ENCODE measurements at regions not wholly inside any gene's neighbourhood (a gene's known extent, or its start where the extent isn't known, plus 50 kb on each side); places are given as distances from the start of the nearest gene placed in this dataset.

DNA sequence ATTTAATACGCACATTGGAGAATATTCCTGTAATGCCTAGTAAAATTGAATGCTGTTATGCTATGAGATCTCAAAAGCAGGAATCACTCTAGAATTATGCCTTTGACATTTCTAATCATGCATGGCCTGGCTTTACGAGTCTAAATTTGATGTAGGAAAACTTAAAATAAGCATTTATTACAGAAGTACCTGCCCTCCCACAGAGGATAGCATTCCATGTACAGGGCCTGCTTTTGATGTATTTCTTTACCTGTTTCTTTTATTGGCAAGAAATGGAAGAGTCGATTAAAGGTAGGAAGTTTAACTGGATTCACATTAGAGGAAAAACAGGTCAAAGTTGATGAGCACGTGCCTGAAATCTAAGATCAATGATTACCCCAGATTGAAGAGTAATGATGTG, 219.5 kb downstream of the PCDH7 start:
- no peak for DNase-seq (ENCODE audit: low spot score)

DNA sequence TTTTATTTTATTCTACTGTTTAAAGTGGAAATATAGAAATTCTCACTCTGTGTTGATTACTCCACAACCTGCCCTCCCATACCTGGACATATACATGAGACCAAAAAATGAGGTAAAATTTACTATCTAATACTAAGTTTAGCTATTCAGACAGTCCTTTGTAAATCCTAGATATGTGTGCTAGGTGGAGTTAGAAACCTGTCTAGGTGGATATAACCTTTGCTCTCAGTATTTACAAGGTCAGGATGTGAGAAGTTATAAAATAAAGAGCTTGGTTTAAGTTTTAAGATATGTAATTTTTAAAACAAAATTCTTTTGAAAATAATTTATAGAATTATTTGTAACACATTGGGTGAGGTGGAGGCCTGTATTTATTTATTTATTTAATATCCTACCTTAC, 221.5 kb downstream of the PCDH7 start:
- no peak for DNase-seq (ENCODE audit: low spot score)

DNA sequence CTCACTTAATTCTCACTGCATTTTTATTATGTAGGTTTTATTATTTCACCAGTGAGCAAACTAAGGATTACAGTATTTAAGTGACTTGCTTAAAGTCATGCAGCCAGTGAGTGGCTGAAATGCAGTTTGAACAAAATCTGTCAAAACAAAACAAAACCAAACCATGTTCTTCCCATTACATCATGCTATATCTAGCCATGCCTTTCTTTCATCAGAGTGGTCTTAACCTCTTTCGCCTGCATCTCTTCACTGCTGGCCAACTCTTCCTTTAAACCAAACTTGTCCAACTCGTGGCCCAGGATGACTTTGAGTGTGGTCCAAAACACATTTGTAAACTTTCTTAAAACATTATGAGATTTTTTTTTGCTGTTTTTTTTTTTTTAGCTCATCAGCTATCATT, 223.2 kb downstream of the PCDH7 start:
- DNase-seq (ENCODE audit: low spot score): no peak

DNA sequence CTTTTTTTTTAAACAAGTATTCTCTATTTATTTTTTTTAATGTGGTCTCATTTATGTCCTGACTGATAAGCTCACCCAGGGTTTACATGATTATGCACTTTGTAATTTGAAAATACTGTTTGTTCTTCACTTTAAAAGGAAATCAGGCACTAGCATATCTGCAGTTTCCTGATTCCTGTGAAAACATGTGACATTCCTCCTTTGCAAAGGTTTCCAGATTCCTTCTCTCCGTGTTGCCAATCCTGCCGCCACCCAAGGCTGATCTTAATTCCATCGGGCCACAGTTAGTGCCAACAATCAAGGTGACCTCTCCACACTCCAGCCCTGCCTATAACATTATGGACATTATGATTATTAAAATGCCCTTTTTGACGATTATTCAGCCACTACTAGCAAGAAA, 225.4 kb downstream of the PCDH7 start:
- DNase-seq (ENCODE audit: low spot score): no peak

DNA sequence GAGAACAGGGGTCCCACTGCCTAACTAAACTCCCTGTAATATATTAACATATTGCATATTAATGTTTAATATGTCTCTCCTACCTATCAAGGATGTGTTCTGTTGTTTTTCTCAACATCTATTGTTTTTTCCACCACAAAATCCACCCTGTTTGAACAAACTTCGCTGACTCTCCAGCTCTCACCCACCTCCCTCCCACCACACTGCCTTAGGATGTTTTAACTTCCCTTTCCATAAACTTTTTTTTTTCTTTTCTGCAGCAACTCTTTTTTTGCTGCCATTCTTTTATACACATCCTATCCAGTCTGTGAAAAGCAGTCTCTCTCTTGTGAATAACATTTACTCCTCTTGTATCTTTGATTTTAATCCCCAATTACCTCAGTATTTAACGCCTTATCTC, 226.1 kb downstream of the PCDH7 start:
- DNase-seq (ENCODE audit: low spot score): no peak

DNA sequence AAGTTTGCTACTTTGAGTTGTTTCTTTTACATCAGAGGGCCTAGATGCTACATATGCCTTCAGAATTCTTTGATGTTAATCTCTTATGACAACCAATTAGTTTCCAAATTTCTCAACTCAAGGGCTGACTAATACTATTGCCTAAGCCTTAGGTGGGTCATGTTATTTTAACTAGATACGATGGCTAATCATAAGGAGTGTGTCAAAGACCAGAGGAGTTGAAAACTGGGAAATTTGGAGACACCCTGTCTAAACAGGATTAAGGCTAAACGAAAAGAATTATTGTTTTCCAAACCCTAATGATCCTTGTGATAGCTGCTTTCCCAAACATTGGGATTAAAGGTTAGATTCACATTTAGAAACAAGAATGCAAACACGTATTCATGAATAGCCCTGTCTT, 228.5 kb downstream of the PCDH7 start:
- no peak for DNase-seq (ENCODE audit: low spot score)

DNA sequence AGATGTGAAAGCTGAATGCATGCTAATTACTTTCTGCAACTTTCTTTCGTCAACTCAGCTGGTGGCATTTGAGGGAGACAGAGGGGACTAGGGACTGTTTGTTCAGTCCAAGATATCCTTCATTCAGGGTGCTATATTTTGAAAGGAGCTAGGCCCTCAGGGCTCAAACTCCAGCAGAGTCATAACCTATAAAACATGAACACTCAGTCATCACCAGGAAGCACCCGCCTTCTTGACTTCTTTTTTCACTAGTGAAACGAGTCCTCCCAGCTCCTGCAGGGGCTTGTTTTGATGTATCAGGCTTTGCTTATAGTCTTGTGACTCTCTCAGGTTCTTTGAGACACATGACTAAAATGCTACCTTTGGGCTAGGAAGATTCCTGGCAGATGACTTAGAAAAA, 230.6 kb downstream of the PCDH7 start:
- no peak for DNase-seq (ENCODE audit: low spot score)

DNA sequence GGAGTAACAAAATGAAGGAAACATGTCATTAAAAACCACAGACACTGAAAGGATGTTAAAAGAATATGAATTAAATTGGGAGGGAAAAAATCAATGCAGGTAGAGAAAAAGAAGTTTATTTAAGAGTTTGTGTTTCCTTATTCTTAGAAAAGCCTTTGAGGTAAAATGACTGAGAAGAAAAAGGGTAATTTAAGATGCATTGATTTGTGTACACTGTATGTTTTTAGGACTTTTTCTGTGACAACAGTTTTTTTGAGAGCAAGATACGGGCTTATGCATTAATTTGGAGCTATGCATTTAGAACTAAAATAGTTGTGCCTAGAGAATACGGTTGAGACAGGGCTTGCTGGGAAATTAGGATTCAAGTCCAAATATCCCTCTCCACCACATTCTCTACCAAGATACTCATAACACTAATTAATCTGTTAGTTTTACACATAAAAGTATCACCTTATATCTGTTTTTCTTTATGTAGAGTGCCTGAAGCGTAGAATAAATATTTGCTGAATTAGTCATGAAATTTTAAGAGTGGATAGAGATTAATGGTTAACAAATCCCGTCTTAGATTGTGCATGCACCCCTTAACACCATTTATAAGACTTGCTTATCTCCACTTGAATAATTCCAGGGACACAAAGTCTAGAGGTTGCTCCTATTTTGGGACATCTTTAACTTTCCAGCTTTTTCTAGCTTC, 232.5 kb downstream of the PCDH7 start:
- no peak for DNase-seq (ENCODE audit: low spot score)

DNA sequence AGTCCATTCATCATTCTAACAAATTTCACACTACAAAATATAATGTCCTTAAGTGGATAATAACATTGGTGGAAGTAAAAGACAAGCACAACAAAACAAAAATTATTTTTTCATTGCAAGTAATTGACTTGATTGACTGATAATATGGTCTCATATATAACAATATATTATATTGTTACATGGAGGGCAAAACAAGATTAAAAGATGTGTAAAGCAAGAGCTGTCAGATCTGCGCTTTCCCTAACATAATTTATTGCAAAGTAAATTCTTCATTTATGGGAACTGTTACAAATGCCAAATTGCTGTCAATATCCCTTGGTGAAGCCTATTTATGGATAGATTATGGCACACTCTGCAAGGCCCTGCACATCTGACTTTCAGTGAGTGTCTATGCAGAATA, 233.6 kb downstream of the PCDH7 start:
- DNase-seq (ENCODE audit: low spot score): no peak

DNA sequence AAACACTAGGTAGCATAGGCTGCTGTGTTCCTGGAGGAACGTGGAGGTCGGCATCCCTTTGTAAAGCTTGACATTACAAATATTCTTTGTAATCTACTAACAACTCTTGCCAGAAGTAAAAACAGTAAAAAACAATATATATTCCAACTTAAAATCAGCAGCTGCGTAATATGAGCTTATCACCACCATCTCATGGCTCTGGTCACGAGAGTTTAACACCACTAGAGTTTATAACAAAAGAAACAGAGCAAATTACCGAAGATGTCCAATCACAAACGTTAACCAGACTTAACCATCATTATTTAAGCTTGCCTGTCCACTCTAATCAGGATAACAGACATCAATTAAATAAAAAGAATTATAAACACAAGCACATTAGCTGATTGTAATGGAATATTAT, 236.7 kb downstream of the PCDH7 start:
- DNase-seq (ENCODE audit: low spot score): no peak

DNA sequence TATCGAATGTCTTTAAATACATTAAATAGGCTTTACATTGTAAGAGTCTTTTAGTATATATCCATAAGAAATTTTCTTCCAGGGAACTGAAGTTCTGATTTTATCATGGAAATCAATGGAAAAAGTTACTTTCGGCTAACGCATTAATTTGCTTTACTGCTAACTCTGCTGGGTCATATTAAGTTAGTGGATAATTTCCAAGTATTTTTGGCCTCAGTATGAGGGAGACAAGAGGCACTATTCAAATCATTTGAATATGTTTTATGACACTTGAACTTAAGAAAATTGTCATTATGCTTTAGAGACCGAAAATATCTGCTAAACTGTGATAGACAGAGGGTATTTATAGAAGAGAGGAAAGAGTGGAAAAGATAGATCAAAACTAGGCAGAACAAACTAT, 237.5 kb downstream of the PCDH7 start:
- DNase-seq (ENCODE audit: low spot score): no peak

DNA sequence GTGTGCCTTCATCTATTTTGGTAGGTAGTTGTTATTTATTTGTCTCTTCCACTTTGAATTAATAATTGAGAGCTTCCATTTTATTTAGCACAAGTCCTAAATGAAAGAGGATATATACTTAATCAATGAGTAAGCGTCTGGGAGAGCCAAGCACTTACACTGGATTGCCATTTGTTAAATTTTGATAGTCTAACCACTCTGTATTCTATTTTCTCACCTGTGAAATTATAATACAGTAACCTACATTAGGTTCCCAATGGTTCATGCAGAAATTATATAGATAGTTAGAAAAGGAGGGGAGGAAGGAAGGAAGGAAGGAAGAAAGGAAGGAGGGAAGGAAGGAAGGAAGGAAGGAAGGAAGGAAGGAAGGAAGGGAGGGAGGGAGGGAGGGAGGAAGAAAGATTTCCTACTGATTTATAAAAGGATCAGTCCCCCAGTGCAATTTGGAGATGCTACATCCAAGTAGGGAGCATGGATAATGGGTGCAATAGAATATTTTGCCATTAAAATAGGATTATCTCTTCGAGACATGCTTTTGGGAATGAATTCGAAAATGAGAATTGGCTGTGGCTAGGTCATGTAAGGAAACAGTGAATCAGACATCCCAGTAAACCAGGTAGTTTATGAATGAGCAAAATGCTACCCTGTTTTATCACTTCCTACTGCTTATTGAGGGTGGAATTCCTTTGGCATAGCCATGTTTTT, 239.8 kb downstream of the PCDH7 start:
- DNase-seq (ENCODE audit: low spot score): no peak

DNA sequence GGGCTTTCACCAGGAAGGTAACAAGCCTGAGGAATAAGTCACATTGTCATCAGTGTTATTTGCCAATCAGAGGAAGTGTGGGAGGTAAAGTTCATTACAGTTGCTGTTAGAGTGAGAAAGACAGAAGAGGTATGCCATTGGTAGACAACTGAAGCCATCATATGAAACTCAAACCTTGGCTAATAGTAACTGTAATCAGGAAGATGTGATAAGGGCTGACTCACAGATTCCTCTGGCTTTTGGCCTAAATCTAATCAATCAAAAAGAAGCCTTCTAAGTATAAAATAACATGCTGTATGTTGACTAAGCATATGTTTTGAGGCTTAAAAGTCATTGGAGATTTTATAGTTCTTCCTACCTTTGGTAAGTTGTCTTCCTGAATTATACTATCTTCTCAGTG, 242.8 kb downstream of the PCDH7 start:
- no peak for DNase-seq (ENCODE audit: low spot score)

DNA sequence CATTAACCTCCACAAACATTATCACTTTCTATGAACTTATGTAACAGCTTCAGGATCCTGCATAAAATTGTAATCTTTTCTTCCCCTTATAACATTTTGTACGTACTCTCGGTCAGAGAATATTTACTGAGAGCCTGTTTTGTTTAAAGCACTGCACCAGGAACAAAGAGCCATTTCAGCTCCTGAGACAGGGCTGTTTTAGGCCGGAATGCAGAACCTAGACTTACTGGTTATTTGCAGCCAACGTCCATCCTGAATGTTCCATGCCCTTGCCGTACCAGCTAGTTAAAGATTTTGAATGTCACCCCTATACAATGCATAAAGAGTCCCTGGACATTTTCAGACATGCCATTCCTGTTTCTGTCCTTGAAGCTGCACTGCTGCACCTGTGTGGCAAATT, 248.8 kb downstream of the PCDH7 start:
- DNase-seq (ENCODE audit: low spot score): no peak

DNA sequence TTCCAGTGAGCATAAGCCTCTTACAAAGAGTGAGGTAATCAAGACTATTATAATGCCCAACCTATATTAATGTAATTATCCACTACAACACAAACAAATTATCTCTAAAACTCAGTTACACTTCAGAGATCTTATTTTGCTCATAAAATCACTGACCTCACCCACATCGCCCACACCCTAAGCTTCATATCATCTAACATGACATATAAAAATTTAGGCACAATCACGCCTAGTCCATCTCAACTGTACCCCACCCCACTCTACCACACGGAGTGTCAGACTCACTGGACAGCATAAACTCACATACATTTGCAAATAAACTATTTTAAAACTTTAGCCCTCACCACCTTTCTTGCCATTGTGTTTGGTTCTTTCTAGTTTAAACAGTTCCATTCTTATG, 252.4 kb downstream of the PCDH7 start:
- no peak for DNase-seq (ENCODE audit: low spot score)

DNA sequence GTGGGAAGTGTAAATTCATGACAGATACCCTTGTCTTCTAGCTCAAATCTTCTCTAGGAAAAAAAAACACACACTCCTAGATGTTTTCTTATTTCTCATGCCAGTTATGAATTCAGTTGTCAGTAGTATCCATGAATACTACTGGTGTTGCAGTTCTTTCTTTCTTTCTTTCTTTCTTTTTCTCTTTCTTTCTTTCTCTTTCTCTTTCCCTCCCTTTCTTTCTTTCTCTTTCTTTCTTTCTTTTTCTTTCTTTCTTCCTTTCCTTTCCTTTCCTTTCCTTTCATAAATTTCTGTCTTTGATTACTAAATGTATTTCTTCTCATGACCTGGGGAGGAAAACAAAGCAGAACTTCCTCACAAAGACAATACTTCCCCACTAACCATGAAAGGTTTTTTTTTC, 253.8 kb downstream of the PCDH7 start:
- no peak for DNase-seq (ENCODE audit: low spot score)

DNA sequence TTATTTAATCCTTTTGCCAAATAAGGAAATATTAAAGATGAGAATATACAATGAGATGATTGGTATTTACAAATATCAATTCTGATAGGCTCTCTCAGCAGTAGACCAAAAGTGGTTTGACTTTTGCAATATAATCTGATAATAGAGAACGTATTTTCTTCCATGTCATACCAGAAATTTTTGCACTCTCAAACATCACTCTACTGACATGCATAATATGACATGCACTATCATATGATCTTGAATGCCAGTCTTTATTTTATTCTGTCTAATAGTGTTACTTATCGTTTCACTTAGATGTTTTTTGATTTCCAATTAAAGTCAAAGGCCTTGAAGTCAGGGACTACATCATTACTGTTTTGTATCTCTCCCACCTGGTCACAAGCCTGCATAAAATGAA, 259.2 kb downstream of the PCDH7 start:
- DNase-seq (ENCODE audit: low spot score): no peak

DNA sequence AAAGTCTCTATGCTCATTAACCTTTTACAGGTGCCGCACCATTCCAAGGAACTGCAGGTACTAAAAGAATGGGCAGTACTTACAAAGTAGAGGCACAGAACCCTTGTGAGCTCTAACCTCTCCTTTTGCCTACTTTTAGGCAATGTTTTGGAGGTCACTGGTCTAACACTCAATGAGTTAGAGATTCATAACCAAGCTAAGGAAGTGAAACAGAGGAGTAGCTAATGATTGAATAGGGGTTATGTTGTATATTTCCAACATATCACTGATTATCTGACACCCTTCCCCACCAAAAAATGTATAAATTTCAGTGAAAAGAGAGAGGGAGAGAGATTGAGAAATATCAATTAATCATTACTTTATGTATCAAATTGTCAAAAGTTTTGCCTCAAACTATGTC, 269.3 kb downstream of the PCDH7 start:
- DNase-seq (ENCODE audit: low spot score): no peak

DNA sequence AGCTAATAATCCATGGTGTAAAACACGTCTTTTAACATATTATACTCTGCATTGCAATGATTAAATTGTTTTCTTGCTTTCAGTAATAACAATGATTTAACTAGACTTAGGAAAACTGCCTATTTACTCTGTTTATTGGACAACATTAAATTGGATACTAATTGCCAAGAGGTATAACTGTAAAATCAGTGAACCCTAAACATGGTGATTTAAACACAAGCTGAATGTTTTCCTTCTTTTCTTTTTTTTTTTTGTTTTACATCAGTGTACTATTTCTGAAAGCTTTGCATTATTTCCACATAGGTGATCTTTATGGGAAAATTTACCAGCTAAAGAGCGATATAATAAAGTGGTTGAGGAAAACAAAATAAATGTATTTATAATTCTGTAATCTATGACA, 276.7 kb downstream of the PCDH7 start:
- no peak for DNase-seq (ENCODE audit: low spot score)

DNA sequence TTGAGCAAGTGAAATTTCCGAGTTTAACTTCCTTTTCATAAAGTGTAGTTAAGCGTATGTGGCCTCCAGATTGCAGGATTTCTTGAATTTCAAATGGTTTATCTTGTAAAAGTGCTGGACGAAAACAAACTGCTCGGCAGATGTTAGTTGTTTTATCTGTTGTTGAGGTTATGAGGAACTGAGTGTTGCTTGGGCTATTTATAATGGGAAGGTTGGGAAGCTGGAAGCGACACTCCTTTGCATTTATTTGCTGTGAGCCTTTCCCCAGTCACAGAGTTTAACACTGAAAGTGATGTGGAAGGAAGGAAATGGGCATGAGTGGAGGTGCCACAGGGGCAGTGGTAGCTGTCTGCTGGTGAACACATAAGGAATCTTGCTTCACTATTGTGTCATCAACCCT, 284.9 kb downstream of the PCDH7 start:
- DNase-seq (ENCODE audit: low spot score): no peak

DNA sequence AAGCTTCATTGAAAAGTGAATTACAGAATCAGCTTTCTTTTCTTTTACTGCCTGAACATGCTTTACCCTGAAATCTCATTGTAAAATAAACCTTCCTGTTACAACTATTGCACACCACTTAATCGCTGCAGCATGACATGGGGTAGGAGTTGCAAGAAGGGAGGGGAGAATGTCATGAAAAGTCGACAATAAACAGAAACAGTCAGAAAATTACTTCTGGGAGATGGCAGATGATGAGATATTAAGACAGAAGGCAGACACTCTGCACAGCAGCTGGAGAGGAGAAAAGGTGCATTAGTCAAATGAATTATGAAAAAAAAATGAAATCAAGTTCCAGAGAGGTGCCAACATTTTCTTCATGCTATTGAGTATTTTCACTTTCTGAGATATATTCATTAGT, 287.7 kb downstream of the PCDH7 start:
- no peak for DNase-seq (ENCODE audit: low spot score)

DNA sequence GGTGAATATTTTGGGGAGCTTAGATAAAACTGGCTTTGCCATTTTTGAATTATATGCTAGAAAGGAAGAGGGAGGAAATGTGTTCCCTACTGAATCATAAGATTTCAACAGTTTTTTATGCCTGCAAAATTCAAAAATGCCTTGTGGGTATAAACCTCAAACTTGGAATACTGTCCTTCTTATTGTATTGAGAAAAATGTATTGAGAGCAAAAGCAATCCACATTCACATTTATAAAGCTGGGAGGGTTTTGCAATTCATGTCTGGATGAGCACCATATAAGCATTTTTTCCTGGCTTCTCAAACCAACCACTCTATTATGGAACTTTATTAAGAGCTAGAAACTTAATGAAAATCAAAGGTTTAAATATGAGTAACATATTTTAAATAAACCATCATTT, 289.8 kb downstream of the PCDH7 start:
- DNase-seq (ENCODE audit: low spot score): no peak

DNA sequence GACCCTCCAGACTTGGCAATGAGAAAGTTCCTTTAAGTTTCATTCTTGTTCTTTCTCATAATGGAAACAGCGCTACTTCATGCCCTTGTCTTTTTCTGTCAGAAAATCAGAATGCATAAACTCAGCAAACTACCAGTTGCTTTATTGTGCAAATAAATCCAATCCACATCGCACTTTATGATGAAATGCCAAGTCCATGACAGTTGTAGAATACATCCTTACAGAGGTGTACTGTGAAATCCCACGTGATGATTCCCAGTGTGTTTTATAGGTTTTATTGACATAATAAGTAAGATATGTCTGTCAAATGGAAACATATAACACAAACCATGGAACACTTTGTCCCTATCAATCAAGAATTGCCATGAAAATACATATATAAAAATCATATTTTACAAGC, 295.0 kb downstream of the PCDH7 start:
- no peak for DNase-seq (ENCODE audit: low spot score)
